ENCODE measurements at regions not wholly inside any gene's neighbourhood (a gene's known extent, or its start where the extent isn't known, plus 50 kb on each side); places are given as distances from the start of the nearest gene placed in this dataset.

DNA sequence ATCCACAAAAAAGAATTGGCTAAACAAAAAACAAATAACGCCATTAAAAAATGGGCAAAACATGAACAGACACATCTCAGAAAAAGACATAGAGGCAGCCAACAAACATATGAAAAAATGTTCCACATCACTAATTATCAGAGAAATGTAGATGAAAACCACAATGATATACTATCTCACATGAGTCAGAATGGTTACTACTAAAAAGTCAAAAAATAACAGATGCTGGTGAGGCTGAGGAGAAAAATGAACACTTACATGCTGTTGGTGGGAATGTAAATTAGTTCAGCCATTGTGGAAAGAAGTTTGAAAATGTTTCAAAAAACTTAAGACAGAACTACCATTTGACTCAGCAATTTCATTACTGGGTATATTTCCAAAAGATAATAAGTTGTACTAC is 430.1 kb upstream of the JAG1 start:
- no peak overlapping the region for H3K4me3 ChIP-seq (ENCODE audit: control insufficient read depth, low read depth, low read length)
- TF ChIP-seq CTCF (IDR thresholded peaks at IDR 0.05; ENCODE audit: control insufficient read depth, insufficient read depth, low read depth, low read length, missing control alignments), result no peak
- DNase-seq (ENCODE audit: low read depth), result no peak

DNA sequence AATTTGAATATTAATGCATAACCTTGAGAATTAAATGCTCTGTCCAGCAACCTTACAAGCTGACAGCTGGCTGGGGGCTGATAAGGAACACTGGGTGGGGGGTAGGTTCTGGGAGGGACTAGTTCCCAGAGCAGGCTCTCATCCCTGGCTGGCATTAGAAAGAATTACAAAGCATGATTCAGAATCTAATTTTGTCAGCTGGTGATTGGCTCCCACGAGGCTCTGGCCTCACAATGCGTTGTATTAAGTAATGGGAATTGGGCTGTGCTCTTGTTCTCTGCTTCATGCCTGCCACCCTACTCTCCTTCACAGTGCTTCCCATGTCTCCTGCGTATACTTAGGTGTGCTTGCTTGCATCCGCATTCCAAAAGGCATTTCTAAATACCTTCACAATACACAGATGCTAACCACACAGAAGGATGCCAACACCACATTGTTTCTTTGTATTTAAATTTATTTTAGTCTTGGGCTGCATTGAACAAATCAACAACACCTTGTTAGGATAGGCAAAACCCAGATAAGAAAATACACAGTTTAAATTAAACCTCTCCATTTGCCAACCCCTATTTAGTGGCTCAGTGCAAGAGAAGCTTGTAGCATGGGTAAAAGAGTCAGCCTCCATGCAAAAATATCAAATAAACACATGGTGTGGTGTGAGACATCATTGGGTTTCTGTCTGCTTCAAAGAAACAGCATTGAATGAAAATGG is 434.5 kb upstream of the JAG1 start:
- DNase-seq (ENCODE audit: low read depth), result no peak
- H3K4me3 ChIP-seq (ENCODE audit: control insufficient read depth, low read depth, low read length), result no peak overlapping the region

GRCh38 chr20:11110535-11110934 is 436.7 kb upstream of the JAG1 start:
- no peak for TF ChIP-seq CTCF (IDR thresholded peaks at IDR 0.05; ENCODE audit: control insufficient read depth, insufficient read depth, low read depth, low read length, missing control alignments)
- no peak for DNase-seq (ENCODE audit: low read depth)

More for the DNA sequence above, 434.5 kb upstream of the JAG1 start:
- no peak for TF ChIP-seq CTCF (IDR thresholded peaks at IDR 0.05; ENCODE audit: control insufficient read depth, insufficient read depth, low read depth, low read length, missing control alignments)

DNA sequence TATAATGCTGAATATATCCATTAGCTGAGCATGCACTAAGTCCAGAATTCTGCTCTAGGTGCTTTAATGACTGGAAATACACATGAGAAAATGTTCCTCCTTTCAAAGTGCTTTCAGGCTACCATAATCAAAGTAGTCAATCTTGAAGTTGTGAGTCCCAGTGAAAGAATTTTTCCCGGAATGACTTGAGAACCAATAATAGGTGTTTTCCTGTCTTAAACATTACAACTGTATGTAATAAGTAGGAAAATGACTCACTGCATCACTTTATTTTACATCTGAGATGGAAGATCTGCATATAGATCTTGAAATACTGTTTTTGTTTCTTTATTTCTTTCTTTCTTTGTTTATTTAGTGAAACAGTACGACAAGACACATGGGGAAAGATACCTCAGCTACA is 437.4 kb upstream of the JAG1 start:
- no peak for TF ChIP-seq CTCF (IDR thresholded peaks at IDR 0.05; ENCODE audit: control insufficient read depth, insufficient read depth, low read depth, low read length, missing control alignments)
- no peak overlapping the region for H3K4me3 ChIP-seq (ENCODE audit: control insufficient read depth, low read depth, low read length)
- no peak for DNase-seq (ENCODE audit: low read depth)

More at GRCh38 chr20:11110535-11110934, 436.7 kb upstream of the JAG1 start:
- no peak overlapping the region for H3K4me3 ChIP-seq (ENCODE audit: control insufficient read depth, low read depth, low read length)

DNA sequence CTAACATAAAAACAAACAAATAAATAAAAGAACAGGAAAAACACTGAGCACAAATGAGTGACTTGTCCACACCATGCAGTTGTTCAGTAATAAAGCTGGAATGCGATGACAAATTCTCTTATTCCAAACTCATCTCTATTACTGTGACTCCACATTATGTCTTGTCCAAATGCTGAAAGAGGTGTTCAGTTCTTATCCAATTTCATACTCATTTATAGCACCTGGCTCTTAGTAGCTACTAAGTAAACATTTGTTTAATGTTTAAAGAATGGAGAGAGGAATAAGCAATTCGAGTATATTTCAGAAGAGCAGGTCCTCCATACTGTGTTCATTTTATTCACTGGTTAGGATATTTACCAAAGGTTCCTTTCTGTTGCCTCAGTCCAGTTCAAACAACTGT is 439.0 kb upstream of the JAG1 start:
- TF ChIP-seq CTCF (IDR thresholded peaks at IDR 0.05; ENCODE audit: control insufficient read depth, insufficient read depth, low read depth, low read length, missing control alignments), result no peak
- DNase-seq (ENCODE audit: low read depth), result no peak
- no peak overlapping the region for H3K4me3 ChIP-seq (ENCODE audit: control insufficient read depth, low read depth, low read length)

- no peak for DNase-seq (ENCODE audit: low read depth)
- TF ChIP-seq CTCF (IDR thresholded peaks at IDR 0.05; ENCODE audit: control insufficient read depth, insufficient read depth, low read depth, low read length, missing control alignments), result no peak
- no peak overlapping the region for H3K4me3 ChIP-seq (ENCODE audit: control insufficient read depth, low read depth, low read length)
These were observed 440.6 kb upstream of the JAG1 start for GRCh38 chr20:11114382-11114781.

Measured in AG09309 (cell line).